Activated CD4-positive, alpha-beta T cell treated with anti-CD3 and anti-CD28 coated beads, Interleukin-2, amount 50 U/mL, for 16 hours (primary cell): ENCODE measurements at regions not wholly inside any gene's neighbourhood (a gene's known extent, or its start where the extent isn't known, plus 50 kb on each side); places are given as distances from the start of the nearest gene placed in this dataset.
"Not testable (repeated sequence)": the region's sequence is repeated elsewhere in the genome, so short reads cannot be mapped to it uniquely, and the experiment has no call there.

Experiments
- DNase-seq: peaks from one replicate; pipeline ENCODE4 v3.0.0-alpha.2; 2020

DNA sequence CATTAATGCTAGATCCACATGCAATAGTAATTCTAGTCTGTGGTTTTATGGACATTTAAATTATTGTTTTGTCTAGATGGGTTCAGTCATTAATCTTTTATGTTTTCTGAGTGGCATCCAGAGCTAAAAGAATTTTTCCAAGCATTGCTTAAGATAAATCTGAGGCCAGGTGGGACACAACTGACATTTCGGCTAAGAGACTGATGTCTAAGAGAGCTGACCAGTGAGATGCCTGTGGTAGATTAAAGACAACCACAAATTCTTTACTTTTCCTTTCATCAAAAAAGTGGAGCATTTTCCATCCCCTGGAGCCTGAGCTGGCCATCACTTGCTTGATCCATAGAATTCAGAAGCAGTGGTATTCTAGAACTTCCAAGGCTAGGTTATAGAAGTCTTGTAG lies 182.2 kb downstream of the NRP2 start:
- DNase-seq: no peak

DNA sequence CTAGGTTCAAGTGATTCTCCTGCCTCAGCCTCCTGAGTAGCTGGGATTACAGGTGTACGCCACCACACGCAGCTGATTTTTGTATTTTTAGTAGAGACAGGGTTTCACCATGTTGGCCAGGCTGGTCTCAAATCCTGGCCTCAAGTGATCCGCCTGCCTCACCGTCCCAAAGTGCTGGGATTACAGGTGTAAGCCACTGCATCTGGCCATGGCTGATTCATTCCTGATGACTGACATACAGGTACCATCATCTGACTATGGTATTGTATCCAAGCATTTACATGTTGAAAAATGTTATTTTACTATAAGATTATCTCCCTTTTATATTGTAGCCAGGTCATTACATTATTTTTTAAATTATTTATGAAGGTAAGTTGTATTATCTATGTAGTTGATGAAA lies 180.5 kb downstream of the NRP2 start:
- DNase-seq: not testable (repeated sequence)

DNA sequence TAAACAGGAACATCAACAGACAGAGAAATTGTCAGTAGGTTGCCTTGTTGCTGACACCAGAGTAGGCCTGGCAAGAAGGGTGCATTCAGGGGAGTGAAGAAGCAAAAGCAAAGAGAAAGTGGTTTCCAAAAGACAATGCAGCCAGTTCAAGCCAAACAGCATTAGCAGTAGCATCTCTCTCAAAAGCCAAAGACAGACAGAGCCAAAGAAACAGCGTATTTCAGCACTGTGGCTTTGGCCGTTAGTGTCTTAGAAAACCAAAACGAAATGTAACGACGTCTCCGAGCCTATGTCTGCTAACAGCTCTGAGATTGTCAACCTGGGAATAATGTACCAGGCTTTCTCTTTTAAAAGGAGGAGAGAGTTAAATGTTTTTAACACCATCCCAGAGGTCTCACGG lies 178.6 kb downstream of the NRP2 start:
- DNase-seq: no peak

DNA sequence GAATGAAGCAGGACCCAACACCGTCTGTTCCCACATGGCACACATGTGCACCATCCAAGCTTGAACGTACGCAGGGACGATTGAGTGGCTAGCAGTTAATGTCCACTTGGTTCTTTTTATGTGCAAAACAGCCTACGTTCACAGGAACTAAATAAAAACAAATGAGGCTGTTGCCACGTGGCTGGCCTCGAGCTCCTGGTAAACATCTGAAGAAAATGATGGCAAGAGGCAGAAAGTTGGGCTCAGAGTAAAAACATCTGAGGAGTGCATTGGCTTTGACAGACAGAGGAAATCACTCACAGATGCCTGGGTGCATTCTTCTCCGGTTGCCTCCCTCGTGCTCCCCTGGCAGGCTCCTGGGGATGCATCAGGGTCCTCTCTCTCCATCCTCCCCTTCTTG lies 177.9 kb downstream of the NRP2 start:
- no peak for DNase-seq

DNA sequence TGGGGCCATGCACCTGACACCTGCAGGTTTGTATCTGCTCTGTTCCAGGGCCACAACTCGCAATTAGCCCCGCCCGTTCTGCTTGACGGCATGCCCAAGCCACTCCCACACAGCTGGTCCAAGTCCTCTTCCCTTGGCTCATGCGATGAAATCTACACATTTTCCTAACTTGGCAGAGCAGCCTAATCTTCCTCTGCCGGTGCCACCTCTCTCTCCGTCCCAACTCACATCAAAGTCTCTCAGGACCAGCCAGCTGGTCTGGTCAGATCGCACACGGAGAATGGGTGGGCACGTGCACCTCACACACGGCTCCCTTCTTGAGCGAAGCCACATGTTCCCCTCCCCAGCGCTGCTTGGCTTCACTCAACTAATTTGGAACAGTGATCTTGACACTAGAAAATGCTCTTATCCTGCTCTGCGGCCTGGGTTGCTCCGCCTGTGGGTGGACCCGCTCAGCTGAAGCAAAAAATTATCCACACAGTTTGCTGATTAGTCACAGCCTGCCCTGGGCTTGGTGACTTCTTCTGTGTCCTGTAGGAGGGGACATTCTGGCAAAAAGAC lies 176.7 kb downstream of the NRP2 start:
- DNase-seq: no peak

DNA sequence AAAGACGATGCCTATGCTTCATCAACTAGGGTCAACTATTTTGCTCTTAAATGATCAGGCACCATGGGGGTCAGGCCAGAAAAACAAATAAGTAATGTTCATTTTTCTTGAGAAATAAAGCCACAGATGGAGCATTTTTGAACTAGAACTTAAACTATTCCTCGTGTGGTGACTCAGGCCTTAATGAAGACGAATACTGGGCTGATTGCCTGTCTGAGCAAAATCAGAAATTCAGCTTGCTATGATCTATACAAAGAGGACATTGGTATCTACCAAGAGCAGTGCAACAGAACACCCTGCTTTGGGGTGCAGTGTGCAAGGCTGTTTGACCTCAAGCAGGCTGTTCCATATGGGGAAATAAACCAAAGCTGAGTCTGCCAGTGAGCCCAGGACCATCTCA lies 176.0 kb downstream of the NRP2 start:
- DNase-seq: no peak

DNA sequence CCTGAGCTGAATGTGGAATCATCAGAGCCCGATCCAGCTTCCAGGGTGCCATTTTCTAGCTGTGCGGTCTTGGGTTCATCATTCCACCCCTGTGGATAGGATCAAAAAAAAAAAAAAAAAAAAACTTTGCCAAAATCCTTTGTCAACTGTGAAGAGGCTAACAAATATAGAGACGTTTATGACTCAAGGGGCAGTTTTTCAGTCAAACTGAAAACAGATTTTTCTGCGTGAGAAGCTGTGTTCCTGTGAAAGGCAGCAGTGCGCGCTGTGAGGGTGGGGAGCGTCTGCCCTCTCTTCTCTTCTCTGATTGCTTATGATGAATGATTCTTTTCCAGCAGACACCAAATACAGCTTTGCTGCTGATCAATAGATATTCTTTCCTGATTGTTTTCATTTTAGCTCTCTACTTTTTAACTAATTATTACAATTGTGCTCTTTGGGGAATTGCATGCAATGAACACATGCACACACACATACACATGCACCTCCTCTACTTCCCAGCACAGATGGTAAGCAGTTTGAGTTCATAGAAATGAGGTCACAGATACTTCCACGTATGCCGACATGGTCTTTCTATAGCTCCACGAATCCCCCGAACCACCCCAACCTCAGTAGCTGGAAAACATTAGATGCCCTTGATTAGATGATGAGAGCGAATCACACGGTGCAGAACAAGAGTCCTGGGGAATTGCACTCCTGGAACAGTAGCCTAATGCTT lies 175.4 kb downstream of the NRP2 start:
- DNase-seq: peak; percentile 20

DNA sequence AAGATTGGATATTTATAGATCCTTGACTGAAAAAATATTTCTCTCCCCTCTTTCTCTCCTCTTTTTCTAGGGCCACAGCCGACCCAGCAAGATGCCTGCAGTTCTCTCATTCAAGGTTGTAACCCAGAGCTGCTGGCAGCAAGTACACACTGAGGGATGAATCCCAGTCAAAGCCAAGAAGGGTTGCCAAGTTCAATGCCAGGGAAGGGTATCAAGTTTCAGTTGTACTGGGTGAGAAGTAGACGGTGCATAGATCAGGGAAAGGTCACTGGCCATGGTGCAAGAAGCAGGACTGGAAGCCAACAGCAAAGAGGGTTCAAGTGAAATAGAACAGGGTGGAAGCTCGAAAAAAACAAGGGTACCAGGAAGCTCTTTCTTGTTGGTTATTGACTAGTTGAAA lies 170.2 kb downstream of the NRP2 start:
- DNase-seq: no peak

DNA sequence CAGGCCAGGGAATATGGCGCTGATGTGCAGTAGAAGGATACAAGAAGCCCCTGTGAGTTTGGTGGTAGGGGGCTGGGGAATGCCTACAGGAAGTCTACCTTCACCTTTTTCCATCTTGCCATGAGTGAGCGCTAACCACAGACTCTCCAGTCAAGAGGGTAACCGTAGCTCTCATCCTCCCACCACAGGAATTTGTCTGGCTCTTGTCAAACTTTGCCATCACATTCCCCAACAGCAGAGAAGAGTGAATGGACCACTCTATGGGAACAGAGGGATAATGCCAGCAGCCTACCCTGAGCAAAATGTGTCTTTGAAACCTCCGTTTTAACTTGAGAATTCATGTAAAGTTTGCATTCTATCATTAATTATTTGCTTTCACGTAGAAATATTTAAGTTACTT lies 168.3 kb downstream of the NRP2 start:
- DNase-seq: no peak

DNA sequence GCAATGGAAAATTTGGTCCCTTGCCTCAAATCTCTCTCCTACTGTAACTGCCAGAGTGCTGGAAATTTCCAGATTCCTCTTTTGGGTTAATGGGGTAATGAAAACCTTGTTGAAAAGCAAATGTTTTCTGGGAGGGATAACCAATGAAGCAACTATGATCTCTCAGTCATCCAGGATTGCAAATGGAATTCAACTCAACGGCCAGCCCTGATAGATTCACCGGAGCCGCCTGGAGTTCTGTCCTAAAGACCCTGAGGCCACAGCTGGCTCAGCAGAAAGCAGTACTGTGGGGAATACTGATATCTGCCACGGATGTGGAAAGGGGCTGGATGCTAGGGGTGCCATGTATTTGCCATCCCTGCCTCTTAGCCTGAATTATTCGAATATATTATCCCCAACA lies 167.8 kb downstream of the NRP2 start:
- DNase-seq: no peak

DNA sequence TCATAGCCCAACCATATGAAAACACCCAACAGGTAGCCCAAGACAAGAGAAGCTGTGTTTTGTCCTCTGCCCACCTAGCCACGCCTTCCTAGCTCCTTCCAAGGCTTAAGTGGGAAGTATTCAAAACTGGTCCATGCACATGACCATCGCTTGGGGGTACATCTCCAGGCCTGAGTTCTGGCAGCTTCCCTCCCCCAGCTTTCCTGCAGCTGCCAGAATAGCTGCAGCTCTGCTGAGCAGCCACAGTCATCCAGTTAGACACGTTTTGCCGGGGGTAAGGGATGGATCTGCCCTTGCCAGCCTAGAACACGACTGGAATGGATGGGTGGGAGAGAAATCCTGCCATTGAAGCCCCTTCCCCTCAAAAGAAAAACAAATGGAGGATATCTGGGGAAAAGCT lies 166.8 kb downstream of the NRP2 start:
- no peak for DNase-seq

DNA sequence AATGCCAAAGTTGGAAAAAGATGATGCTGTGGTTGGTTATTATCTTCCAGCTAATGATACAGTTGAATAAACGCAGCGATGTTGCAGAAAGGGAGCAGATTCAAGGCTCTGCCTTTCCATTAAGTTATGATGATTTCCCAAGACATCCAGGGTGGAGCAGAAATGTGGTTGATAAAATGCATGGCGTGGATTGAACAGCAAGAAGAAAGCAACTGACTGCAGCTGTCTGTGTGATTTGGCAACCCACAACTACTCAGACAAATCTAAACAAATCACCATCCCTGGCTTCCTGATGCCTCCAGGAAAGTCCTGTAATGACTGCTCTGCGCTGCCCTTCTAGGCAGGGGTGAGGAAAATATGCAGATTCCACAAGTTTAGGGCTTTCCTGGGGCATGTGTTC lies 166.3 kb downstream of the NRP2 start:
- DNase-seq: no peak
